ENCODE measurements at regions not wholly inside any gene's neighbourhood (a gene's known extent, or its start where the extent isn't known, plus 50 kb on each side); places are given as distances from the start of the nearest gene placed in this dataset.

- TF ChIP-seq CTCF (IDR thresholded peaks at IDR 0.05) (no peak), POLR2AphosphoS5 (IDR thresholded peaks at IDR 0.05) (no peak), POLR2A (IDR thresholded peaks at IDR 0.05) (no peak), EP300 (IDR thresholded peaks at IDR 0.05) (no peak)
These were observed 1027.6 kb upstream of the AMELY start for GRCh38 chrY:7938982-7939718.

Measured in gastroesophageal sphincter (tissue), 3 donors.